Right atrium auricular region (tissue), 2 donors: ENCODE measurements at regions not wholly inside any gene's neighbourhood (a gene's known extent, or its start where the extent isn't known, plus 50 kb on each side); places are given as distances from the start of the nearest gene placed in this dataset.

Experiments used
- DNase-seq: peaks from one replicate; pipeline ENCODE4 v3.0.0-alpha.2; 2019; ENCODE audit warnings: low spot score
- H3K27ac ChIP-seq, 2 donors: fragments of 200-600 bp; sonication (generic); 1 replicate in 1 of 2; 2 replicates in 1 of 2; pipeline ENCODE4 v1.5.1; 2016 to 2019
- H3K27me3 ChIP-seq, 2 donors: fragments of 200-600 bp; sonication (generic); one replicate each; pipeline versions ENCODE4 v1.5.1 to v1.6.0; 2017 to 2019
- H3K36me3 ChIP-seq: fragments of 200-600 bp; sonication (generic); one replicate; pipeline ENCODE4 v1.5.1; 2016
- H3K4me1 ChIP-seq, 2 donors: fragments of 200-600 bp; sonication (generic); one replicate each; pipeline versions ENCODE4 v1.5.1 to v1.6.0; 2017 to 2019
- H3K4me3 ChIP-seq, 2 donors: fragments of 200-600 bp; sonication (generic); 1 replicate in 1 of 2; 2 replicates in 1 of 2; pipeline ENCODE4 v1.5.1; 2017 to 2019; ENCODE audit warnings: mild to moderate bottlenecking in 1 of 2, moderate library complexity in 1 of 2
- H3K9me3 ChIP-seq, 2 donors: fragments of 200-600 bp; sonication (generic); one replicate each; pipeline ENCODE4 v1.5.1; 2019
- CTCF ChIP-seq, 2 donors: fragments of 200-600 bp; sonication (generic); IDR thresholded peaks; one replicate each; pipeline ENCODE4 v1.5.1; 2019; ENCODE audit warnings: antibody characterized with exemption in 2 of 2

- H3K4me1 ChIP-seq, result no peaks in the 10 kb centered on the region
- no peaks in the 10 kb centered on the region for H3K27me3 ChIP-seq
- peak; percentile 36 for DNase-seq
- no peak overlapping the region for H3K4me3 ChIP-seq
- no peaks in the 10 kb centered on the region for H3K36me3 ChIP-seq
- no peaks in the 10 kb centered on the region for H3K9me3 ChIP-seq
- no peak for TF ChIP-seq CTCF (IDR thresholded peaks at IDR 0.05)
- no peak overlapping the region for H3K27ac ChIP-seq
Measured at GRCh38 chr2:239675826-239676715, 275.3 kb upstream of the HDAC4 start.

GRCh38 chr2:239674981-239675825 lies 274.4 kb upstream of the HDAC4 start:
- H3K27ac ChIP-seq, result no peak overlapping the region
- no peak for TF ChIP-seq CTCF (IDR thresholded peaks at IDR 0.05)
- no peaks in the 10 kb centered on the region for H3K9me3 ChIP-seq
- no peaks in the 10 kb centered on the region for H3K4me1 ChIP-seq
- no peaks in the 10 kb centered on the region for H3K27me3 ChIP-seq
- H3K4me3 ChIP-seq, result no peak overlapping the region
- H3K36me3 ChIP-seq, result no peaks in the 10 kb centered on the region
- DNase-seq, result peak; percentile 42

- no peak for TF ChIP-seq CTCF (IDR thresholded peaks at IDR 0.05)
- Histone ChIP-seq H3K4me3 (no peak overlapping the region), H3K4me1 (no peaks in the 10 kb centered on the region), H3K27me3 (no peaks in the 10 kb centered on the region), H3K27ac (no peak overlapping the region), H3K9me3 (no peaks in the 10 kb centered on the region), H3K36me3 (no peaks in the 10 kb centered on the region)
- DNase-seq, result peak; percentile 23
Measured at GRCh38 chr2:239674101-239674980, 273.5 kb upstream of the HDAC4 start.

- Histone ChIP-seq H3K4me3 (no peak overlapping the region), H3K27me3 (no peaks in the 10 kb centered on the region), H3K27ac (no peak overlapping the region), H3K4me1 (no peaks in the 10 kb centered on the region), H3K36me3 (no peaks in the 10 kb centered on the region), H3K9me3 (no peaks in the 10 kb centered on the region)
- DNase-seq, result no peak
- no peak for TF ChIP-seq CTCF (IDR thresholded peaks at IDR 0.05)
Measured at GRCh38 chr2:239673641-239674040, 272.8 kb upstream of the HDAC4 start.
